Fibroblast of skin of abdomen (primary cell): ENCODE measurements at regions not wholly inside any gene's neighbourhood (a gene's known extent, or its start where the extent isn't known, plus 50 kb on each side); places are given as distances from the start of the nearest gene placed in this dataset.

Experiments
- DNase-seq: peaks from one replicate; pipeline ENCODE4 v3.0.0-alpha.2; 2013

DNA sequence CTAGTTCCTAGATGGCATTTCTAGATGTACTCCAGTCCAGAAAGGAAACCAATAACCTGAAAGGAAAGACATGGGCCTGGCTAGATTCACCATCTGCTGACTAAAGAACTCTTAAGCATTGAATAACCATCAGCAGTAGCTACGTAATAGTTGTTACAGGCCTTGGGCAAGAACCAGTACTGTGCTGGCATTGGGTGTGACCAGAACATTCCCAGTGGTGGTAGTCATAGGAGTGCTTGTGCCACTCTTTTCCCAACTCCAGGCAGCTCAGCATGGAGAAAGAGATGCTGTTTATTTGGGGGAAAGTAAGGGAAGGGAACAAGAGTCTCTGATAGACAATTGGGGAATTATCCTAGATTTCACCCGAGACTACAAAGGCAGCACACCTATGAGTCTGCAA is 333.3 kb downstream of the SLC16A7 start:
- DNase-seq = peak; percentile 7

DNA sequence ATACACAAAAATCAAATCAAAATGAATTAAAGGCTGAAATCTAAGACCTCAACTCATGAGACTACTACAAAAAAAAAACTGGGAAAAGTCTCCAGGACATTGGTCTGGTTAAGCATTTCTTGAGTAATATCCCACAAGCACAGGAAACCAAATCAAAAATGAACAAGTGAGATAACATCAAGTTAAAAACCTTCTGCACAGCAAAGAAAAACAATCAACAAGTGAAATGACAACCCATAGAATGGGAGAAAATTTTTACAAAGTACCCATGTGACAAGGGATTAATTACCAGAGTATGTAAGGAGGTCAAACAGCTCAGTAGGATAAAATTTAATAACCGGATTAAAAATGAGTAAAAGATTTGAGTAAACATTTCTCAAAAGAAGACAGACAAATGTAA is 338.7 kb downstream of the SLC16A7 start:
- no peak for DNase-seq

DNA sequence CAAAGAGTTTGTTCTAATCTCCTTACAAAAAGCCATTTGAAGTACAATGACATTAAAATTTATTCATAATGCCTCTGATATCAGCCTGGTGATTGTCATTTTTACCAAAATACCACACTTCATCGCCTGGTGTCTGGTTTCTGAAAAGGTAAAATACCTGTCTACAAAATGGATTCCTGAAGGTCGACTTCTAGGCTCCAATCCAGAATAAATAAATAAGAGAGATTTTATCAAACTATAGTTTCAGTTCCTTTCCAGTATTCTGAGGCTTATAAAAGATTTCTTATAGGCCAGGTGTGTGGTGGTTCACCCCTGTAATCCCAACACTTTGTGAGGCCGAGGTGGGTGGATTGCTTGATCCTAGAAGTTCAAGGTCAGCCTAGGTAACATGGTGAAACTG is 340.7 kb downstream of the SLC16A7 start:
- DNase-seq = no peak

DNA sequence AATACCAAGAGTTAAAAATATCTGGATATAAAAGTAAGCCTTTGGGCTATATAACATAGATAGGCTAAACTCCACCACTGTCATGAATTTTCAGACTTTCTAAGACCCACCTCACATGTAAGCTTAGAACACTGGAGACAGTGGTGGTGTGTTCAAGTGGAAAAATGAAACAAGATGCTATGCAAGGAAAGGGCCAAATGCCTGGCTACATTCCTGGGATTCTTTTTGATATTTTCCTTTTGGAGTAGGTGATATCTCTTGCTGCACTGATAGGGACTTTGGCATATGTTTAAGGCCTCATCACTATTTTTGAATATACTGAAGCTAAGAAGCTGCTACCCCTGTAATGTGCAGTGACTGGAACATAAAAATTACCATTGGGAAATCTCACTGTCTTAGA is 341.3 kb downstream of the SLC16A7 start:
- peak; percentile 55 for DNase-seq

DNA sequence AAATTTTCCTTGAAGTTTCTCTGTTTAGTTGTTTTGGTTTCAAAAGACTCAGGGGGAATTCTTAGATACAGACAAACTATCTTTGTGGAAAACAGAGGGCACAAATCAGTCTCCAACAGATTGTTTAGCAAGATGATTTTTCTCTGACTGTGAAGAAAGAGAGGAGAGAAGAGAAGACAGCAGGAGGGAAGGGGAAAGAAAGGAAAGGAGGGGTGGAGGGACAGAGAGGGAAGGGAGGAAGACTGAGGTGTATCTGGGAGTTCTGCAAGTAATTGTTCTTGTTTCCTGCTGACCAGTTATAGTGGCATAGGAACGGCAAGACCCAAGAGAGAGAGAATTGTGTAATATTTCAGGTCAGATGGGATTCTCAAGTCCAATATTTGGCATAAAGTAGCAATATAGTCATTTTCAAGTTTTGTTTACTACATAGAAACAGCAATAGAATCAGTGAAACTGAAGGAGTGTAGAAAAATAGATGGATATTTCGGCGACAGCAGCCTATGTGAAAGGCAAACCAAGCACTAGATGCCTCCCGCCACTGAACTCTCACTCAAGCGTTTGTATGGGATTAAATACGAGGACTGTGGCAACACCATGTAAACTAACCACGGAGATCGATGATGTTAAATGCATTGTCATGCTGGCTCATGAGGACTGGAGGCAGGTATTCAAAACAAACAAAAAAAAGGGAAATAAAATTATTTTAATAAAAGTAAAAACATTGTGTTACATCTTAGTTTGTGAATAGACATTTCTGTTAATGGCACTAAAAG is 342.5 kb downstream of the SLC16A7 start:
- no peak for DNase-seq

DNA sequence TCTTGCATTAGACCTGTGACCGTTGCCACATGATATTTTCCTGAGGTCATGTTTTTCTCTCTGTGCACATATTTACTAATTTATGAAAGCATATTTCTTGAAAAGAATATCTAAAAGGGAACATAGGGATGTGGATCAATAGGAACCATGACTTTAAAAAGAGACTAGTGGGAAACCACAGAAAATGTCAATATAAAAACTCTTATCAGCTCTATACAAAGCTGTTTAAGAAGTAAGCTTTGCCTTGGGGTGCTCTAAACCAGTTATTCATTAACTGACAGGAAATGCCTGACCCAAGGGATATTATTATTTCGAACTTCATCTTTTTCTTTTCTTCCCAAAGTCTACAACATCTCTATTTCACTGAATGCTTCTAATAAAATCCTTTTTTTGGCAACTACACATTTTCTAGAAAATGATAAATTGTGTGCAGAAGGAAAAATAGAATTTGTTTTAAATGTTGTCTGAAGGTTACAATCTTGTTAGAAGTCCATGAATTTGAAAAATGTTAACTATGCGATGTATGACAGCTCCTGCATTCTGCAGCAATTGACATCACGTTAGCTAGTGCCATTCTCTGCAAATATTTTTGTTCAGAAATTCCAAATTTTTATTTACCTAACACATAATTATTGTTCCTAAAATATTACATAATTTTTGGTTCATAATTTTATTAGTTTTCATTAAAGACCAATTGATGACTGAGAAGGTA is 345.0 kb downstream of the SLC16A7 start:
- DNase-seq = peak; percentile 26

DNA sequence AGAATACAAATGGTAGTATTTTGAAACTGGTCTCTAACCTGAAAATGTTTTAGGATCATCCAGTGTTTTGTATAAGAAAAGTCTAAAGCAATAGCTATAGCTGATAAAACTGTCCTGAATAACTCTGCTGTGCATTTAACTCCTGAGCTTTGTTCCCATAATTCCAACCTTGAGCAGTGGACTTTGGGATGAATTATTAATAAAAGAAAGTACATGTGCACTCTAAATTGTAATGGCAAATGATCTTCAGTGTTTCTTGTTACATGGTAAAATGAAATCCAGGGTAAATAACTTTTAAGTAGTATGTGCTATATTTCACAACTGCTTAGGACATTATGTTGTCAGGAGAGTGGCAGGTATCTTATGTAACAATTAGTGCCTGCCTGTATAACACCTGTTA is 345.6 kb downstream of the SLC16A7 start:
- no peak for DNase-seq

DNA sequence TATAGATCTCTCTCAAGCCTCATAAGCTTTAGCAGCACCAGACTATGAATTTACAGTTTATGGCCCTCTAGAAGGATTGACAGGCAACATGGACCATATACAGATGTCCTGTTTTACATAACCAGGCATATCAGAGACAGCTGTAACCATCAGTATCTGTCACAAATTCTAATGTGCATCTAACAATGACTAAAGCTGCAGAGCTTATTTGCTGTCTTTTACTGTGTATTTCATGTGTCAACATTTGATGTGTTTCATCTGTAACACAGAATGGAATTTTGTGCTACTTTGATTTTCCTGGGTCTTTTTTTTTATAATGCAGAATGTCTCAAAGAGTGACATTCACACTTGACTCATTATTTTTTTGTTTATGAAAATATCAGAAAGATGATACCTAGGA is 348.3 kb downstream of the SLC16A7 start:
- DNase-seq = no peak

DNA sequence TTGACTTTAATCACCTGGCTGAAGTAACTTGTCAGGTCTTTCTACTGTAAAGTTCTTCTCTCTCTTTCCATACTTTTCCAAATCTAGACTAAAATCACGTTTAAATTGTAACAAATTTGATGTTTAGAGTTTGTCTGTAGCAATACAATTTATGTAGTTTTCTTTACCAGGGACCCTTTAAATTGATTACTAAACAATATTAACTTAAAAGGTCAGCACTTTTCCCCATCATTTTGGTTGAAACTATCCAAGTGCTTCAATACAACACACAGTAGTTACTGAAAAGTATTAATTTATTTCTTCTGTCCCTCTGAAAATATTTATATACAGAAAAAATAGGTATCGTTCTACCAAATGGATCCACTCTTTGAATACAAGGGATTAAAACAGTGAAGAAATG is 350.8 kb downstream of the SLC16A7 start:
- no peak for DNase-seq

DNA sequence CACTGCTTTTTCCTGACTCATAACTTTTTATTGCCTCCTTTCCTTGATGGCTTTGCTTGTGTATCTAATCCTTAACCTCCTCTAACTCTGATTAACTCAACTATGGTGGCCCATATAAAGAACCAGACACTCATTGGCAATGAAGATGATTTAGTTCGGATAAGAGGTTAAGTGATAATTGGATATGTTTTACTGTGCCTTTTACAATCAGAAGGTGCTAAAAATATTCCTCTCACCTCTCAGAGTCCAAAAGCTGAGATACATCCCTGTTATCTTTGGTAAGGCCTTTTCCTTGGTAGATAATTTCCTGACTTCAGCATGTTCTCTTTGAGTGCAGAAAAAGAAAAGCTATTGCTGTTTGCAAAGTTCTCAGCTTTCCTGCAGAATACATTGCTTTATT is 367.7 kb downstream of the SLC16A7 start:
- DNase-seq = no peak

DNA sequence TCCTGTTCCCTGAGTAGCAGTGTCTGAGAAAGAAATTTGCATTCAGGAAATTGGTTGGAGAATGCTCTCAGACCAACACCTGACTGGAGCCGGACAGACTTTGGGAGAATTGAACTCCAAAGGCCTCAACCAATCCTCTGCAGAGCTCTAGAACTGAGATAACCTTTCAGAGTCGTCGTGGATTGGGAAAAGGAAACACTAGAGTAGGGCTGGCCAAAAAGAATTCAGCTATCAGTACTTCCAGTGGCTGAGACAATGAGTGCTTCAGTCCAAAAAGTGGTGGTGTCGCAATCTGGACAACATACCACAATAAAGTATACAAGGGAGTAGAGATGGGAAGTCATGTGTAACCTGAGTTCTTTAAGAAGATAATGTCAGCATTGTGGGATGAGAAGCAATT is 377.1 kb downstream of the SLC16A7 start:
- DNase-seq = peak; percentile 91

DNA sequence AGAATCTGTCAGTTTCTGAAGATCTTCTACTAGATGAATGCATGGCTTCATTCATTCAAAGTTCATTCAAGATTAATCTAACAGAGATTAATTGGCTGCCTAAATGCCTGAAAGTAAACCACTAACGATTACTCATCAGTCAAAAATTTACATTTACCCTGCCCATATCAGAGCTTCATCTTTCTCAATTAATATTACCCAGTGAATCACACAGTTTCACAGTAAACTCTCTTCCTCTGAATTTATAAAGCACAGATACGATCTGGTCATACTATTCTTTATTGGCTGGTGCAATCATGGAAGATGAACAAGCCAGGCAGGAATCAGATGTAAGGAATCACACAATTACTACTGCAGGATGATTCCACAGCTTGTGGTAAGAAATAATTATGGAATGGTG is 377.7 kb downstream of the SLC16A7 start:
- DNase-seq = peak; percentile 95

DNA sequence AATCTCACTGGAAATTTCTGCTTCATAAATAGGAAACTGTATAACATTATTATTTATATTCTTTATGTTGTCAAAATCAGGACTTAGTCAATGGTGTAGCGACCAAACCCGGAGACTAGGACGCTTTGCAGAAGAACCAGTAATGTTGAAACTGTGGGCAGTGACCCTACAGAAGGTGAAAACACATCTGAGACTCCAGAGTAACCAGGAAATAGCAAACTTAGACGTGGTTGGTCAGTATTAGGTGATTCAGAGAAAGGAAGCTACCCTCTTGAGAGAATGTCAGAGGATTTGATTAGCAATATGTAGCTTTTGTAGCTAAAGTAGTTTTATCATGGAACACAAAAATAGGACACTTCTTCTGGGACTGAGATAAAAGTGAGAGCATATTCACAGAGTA is 381.9 kb downstream of the SLC16A7 start:
- DNase-seq = no peak

DNA sequence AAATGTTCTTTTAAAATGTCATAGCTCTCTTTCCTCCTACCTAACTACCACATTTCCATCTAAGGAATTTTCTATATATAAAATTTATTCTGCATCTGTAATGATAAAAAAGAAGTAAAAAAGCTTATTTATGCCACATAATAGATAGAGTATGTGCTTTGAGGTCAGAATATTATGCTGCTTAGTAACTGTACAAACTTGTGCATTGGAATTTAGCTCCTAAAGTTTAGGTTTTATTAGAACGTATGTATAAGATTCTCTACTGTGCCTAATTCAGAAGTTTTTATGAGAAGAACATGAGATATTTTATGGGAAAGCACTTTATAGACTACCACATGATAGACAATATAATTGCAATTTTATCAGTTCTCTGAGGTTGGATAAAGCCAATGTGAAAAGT is 384.6 kb downstream of the SLC16A7 start:
- peak; percentile 69 for DNase-seq

DNA sequence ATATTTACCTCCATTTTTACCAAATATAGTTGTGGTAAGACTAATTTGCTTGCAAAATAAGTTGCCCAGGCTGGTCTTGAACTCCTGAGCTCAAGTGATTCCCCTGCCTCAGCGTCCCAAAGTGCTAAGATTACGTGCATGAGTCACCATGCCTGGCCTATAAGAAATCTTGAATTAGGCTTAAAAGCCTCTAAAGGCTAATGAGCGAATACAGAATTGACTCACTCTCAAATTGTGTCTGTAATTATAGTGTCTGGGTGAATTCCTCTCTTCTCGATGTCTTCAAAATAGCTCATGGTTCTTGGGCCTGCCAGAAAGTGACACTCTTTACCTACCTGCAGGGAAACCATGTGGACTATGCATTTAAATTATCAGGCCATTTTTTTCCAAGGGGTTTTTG is 403.5 kb downstream of the SLC16A7 start:
- DNase-seq = no peak

DNA sequence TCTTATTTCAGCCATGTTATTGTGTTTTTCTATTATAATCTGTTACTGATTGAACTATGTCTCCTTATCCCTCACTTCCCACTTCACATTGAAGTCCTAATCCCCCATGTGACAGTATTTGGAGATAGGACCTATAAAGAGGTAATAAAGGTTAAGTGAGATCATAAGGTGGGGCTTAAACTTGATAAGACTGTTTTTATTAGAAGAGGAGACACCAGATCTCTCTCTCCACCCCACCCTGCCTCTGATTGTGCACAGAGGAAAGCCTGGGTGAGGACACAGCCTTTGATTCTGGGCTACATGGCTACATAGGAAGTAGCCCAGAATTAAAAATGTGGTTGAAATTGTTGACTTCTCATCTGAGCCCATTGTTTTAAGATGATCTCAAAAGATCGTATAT is 414.7 kb downstream of the SLC16A7 start:
- DNase-seq = no peak

DNA sequence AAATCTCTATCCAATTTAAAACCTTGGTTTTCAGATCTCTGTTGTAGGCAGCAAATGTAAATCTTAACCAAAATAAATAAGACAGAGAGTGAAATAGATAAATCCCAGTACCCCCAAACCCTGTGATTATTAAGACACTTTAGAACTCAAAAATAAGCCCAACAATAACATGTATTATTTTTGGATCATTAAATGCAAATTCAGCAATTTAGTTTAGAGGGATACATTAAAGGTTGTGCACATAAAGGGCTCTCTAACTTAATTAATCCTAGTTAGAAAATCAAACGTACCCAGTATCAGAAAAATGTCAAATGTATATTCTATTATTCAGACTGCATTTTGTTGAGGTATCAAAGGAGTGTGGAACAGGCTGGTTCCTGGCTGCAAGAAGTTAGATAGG is 416.8 kb downstream of the SLC16A7 start:
- no peak for DNase-seq

DNA sequence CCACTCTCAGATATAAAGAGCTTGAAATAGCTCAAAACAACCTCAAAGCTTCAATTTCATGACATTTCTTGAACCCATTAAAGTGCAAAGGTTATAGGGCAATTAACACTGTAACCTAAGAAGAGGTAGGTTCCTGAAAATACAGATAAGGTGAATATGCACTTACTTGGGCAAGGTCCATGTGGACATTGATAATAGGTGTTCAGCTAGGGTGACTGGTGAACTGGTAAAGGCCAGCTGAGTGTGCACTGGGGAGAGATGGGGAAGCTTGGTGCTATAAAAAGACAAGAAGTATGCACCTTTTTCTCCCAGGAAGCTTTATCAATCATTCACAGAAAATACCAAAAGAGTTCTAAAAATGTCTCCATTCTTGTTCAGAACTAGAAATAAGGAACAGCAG is 418.6 kb downstream of the SLC16A7 start:
- DNase-seq = no peak

DNA sequence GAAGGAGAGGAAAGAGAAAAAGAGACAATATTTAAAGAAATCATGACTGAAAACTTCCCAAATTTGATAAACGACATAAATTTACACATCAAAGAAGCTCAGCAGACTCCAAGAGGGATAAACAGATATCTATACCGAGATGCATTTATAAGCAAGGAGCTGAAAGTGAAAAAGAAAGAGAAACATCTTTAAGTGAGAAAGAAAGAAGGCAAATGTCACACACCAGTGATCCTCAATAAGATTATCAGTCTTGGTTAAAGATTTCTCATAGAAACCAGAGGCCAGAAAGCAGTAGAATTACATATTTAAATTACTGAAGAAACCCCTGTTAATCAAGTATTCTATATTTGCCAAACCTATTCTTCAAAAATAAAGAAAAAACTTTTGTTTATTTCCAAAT is 424.2 kb downstream of the SLC16A7 start:
- DNase-seq = no peak

DNA sequence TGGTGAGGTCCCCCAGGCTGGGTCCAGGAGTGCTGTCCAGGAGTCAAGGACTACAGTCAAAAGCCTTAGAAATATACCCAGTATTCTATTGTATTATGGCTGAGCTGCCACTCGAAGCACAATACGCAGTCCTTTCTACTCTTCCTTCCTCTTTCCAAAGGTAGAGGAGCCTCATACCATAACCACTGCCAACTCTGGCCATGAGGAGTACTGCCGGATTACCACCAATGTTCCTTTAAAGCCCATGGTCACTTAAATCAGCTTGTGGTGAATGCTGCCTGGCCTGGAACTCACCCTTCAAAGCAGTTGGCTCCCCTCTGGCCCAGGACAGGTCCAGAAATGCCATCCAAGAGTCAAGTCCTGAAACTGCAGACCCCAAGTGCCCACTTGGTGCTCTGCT is 425.4 kb downstream of the SLC16A7 start:
- no peak for DNase-seq

DNA sequence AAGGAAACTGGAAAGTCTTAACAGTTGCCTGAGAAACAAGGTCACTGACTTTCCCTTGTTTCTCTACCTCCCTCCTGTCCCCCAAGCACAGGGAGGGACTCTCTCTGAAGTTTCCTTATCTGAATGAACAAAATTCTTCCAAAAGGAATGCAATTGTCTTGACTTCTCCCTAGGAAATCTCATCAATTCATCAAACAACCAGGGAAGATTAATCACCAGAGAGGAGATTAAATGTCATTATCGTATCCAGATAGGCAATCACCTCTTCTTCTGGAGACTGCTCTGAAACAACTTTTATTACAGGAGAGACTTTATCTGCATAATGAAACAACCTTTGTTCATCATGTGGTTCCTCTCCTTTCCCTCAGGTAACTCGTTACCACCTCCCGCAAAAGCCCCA is 431.4 kb downstream of the SLC16A7 start:
- no peak for DNase-seq

DNA sequence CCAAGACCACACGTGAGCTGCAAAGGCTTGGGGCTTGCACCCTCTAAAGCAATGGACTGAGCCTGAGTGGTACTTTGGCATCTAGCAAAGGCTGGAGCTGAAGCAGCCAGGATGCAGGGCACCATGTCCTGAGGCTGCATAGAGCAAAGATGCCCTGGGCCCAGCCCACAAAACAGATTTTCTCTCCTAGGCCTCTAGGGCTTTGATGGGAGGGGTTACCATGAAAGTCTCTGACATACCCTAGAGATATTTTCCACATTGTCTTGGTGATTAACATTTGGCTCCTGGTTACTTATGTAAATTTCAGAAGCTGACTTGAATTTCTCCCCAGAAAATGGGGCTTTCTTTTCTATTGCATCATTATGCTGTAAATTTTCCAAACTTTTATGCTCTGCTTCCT is 438.3 kb downstream of the SLC16A7 start:
- DNase-seq = no peak

DNA sequence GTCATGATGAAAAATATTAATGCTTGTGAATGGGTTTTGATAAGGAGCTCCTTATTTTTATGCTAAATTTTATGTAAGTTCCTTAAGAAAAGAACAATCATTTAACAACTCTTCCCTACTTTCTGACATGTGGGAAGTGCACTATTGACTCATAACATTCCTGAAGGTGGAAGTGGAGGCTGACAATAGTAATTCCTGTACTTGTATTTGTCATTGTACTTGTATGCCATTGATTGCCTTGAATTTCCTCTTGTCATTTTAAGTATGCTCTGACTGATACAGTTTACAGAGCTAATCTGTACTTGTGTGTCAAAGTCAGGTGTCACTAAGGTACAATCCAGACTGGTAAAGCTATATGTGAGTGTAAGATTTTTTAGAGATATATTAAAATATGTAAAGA is 440.0 kb downstream of the SLC16A7 start:
- peak; percentile 60 for DNase-seq

DNA sequence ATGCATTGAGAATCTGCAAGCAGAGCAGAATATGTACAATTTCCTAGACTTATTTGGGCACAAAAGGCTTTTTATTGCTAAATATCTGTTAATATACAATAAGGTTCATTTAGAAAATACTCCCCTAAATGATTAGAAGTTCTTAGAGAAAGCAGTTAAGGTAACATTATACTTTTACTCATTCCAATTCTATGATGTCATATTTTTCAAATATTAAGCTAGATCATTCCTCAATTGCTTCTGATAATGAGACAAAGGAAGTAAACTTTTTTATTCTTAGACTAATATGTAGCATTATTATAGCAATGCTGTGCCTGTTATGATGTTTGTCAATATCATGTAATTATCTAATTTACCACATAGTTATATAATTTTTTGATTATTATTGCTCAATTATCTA is 447.0 kb downstream of the SLC16A7 start:
- no peak for DNase-seq

DNA sequence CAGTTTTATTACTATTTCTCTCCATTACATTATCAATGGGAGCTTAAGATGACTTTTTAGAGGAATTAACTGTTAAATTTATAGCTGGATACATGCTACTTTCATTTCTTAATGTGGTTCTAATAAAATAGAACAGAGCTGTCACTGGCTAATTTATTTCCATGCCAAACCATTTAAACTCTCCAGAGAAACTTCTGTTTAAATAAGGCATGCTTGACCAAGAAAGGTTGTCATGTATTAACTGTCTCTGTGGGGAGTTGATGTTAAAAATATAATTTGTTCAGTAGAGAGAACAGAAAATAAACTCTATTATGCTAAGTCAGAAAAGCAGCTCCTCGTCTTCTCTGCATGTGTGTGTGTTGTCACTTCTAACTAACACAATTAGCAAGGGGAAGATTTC is 447.4 kb downstream of the SLC16A7 start:
- peak; percentile 51 for DNase-seq
